WERI-Rb-1 (cell line): ENCODE measurements at regions not wholly inside any gene's neighbourhood (a gene's known extent, or its start where the extent isn't known, plus 50 kb on each side); places are given as distances from the start of the nearest gene placed in this dataset.
A peak's percentile ranks its signal among the peaks of the same experiment; 100 is the strongest.

Experiments used
- DNase-seq: peaks from one replicate; pipeline ENCODE4 v3.0.0-alpha.2; 2020
- H3K27ac ChIP-seq: fragments of 250-450 bp; sonication (Bioruptor Pico); 2 replicates; pipeline ENCODE4 v1.5.1; 2020; ENCODE audit warnings: mild to moderate bottlenecking, moderate library complexity
- H3K27me3 ChIP-seq: fragments of 250-450 bp; sonication (Bioruptor Pico); 2 replicates; pipeline ENCODE4 v1.5.1; 2021; ENCODE audit warnings: mild to moderate bottlenecking, low read depth, moderate library complexity; ENCODE audit not compliant: insufficient read depth, severe bottlenecking
- H3K36me3 ChIP-seq: fragments of 250-450 bp; sonication (Bioruptor Pico); 2 replicates; pipeline ENCODE4 v1.5.1; 2020; ENCODE audit warnings: mild to moderate bottlenecking, moderate library complexity
- H3K4me3 ChIP-seq: 2 replicates; pipeline ENCODE4 v1.5.1; 2011; ENCODE audit warnings: low read depth, mild to moderate bottlenecking, control low read depth, low read length
- H3K9me3 ChIP-seq: fragments of 250-450 bp; sonication (Bioruptor Pico); 2 replicates; pipeline ENCODE4 v1.5.1; 2021; ENCODE audit warnings: mild to moderate bottlenecking, moderate library complexity; ENCODE audit not compliant: severe bottlenecking
- CTCF ChIP-seq: IDR thresholded peaks from 2 replicates; pipeline ENCODE4 v1.5.1; 2011; ENCODE audit warnings: low read depth, mild to moderate bottlenecking, control low read depth, inconsistent platforms, low read length

GRCh38 chr10:117462424-117462792, 80.1 kb upstream of the EMX2 start:
- no peak overlapping the region for H3K4me3 ChIP-seq
- H3K9me3 ChIP-seq, result peaks cover 5% of the 10 kb centered on the region
- H3K27ac ChIP-seq, result no peak overlapping the region
- no peak for DNase-seq
- H3K27me3 ChIP-seq, result peaks cover 45% of the 10 kb centered on the region
- peak; percentile 34; the same call in 1 of the 2 replicates for TF ChIP-seq CTCF
- no peaks in the 10 kb centered on the region for H3K36me3 ChIP-seq

- Histone ChIP-seq H3K27me3 (peaks cover 45% of the 10 kb centered on the region), H3K9me3 (peaks cover 5% of the 10 kb centered on the region), H3K27ac (no peak overlapping the region), H3K4me3 (no peak overlapping the region), H3K36me3 (no peaks in the 10 kb centered on the region)
- DNase-seq, result no peak
- TF ChIP-seq CTCF, result no peak
Observed at GRCh38 chr10:117461766-117462423, 80.7 kb upstream of the EMX2 start.

GRCh38 chr10:117460846-117461765, 81.4 kb upstream of the EMX2 start:
- no peak for DNase-seq
- H3K36me3 ChIP-seq, result no peaks in the 10 kb centered on the region
- no peak for TF ChIP-seq CTCF
- H3K4me3 ChIP-seq, result no peak overlapping the region
- H3K27ac ChIP-seq, result no peak overlapping the region
- H3K27me3 ChIP-seq, result peaks cover 52% of the 10 kb centered on the region
- H3K9me3 ChIP-seq, result peaks cover 5% of the 10 kb centered on the region

- peaks cover 5% of the 10 kb centered on the region for H3K9me3 ChIP-seq
- no peak for DNase-seq
- H3K27ac ChIP-seq, result no peak overlapping the region
- no peak overlapping the region for H3K4me3 ChIP-seq
- TF ChIP-seq CTCF, result no peak
- H3K27me3 ChIP-seq, result peaks cover 69% of the 10 kb centered on the region
- no peaks in the 10 kb centered on the region for H3K36me3 ChIP-seq
Observed at GRCh38 chr10:117458571-117458970, 83.3 kb upstream of the PDZD8 start.

- no peak for DNase-seq
- Histone ChIP-seq H3K4me3 (no peak overlapping the region), H3K27ac (no peak overlapping the region), H3K36me3 (no peaks in the 10 kb centered on the region), H3K27me3 (peaks cover 73% of the 10 kb centered on the region), H3K9me3 (no peaks in the 10 kb centered on the region)
- TF ChIP-seq CTCF, result no peak
Observed at GRCh38 chr10:117457932-117458331, 82.7 kb upstream of the PDZD8 start.
